ENCODE measurements at regions not wholly inside any gene's neighbourhood (a gene's known extent, or its start where the extent isn't known, plus 50 kb on each side); places are given as distances from the start of the nearest gene placed in this dataset.

- no peaks in the 10 kb centered on the region for H3K9me3 ChIP-seq (ENCODE audit: control insufficient read depth in 2 of 2, low read length in 2 of 2)
- H3K4me1 ChIP-seq (ENCODE audit: control insufficient read depth, insufficient read depth, low read length), result no peaks in the 10 kb centered on the region
- H3K36me3 ChIP-seq (ENCODE audit: control insufficient read depth in 2 of 2, insufficient read depth in 2 of 2, low read length in 2 of 2), result no peaks in the 10 kb centered on the region
- H3K27ac ChIP-seq (ENCODE audit: low read length), result no peak overlapping the region
- H3K9ac ChIP-seq (ENCODE audit: low read length in 2 of 2), result no peak overlapping the region
- no peaks in the 10 kb centered on the region for H3K27me3 ChIP-seq (ENCODE audit: control insufficient read depth in 1 of 2, insufficient read depth in 2 of 2, low read length in 2 of 2)
- no peak overlapping the region for H3K4me3 ChIP-seq (ENCODE audit: low read length in 2 of 2)
These were observed 373.6 kb upstream of the ZNF608 start for GRCh38 chr5:125120012-125120411.

GRCh38 chr5:125125031-125125823 lies 378.8 kb upstream of the ZNF608 start:
- no peaks in the 10 kb centered on the region for H3K27me3 ChIP-seq (ENCODE audit: control insufficient read depth in 1 of 2, insufficient read depth in 2 of 2, low read length in 2 of 2)
- no peaks in the 10 kb centered on the region for H3K4me1 ChIP-seq (ENCODE audit: control insufficient read depth, insufficient read depth, low read length)
- H3K27ac ChIP-seq (ENCODE audit: low read length), result no peak overlapping the region
- H3K4me3 ChIP-seq (ENCODE audit: low read length in 2 of 2), result no peak overlapping the region
- H3K36me3 ChIP-seq (ENCODE audit: control insufficient read depth in 2 of 2, insufficient read depth in 2 of 2, low read length in 2 of 2), result no peaks in the 10 kb centered on the region
- no peak overlapping the region for H3K9ac ChIP-seq (ENCODE audit: low read length in 2 of 2)
- no peaks in the 10 kb centered on the region for H3K9me3 ChIP-seq (ENCODE audit: control insufficient read depth in 2 of 2, low read length in 2 of 2)

GRCh38 chr5:125126050-125126449 lies 379.6 kb upstream of the ZNF608 start:
- Histone ChIP-seq H3K9me3 (ENCODE audit: control insufficient read depth in 2 of 2, low read length in 2 of 2) (no peaks in the 10 kb centered on the region), H3K4me3 (ENCODE audit: low read length in 2 of 2) (no peak overlapping the region), H3K36me3 (ENCODE audit: control insufficient read depth in 2 of 2, insufficient read depth in 2 of 2, low read length in 2 of 2) (no peaks in the 10 kb centered on the region), H3K9ac (ENCODE audit: low read length in 2 of 2) (no peak overlapping the region), H3K27ac (ENCODE audit: low read length) (no peak overlapping the region), H3K27me3 (ENCODE audit: control insufficient read depth in 1 of 2, insufficient read depth in 2 of 2, low read length in 2 of 2) (no peaks in the 10 kb centered on the region), H3K4me1 (ENCODE audit: control insufficient read depth, insufficient read depth, low read length) (no peaks in the 10 kb centered on the region)

GRCh38 chr5:125129151-125129806 lies 382.8 kb upstream of the ZNF608 start:
- Histone ChIP-seq H3K36me3 (ENCODE audit: control insufficient read depth in 2 of 2, insufficient read depth in 2 of 2, low read length in 2 of 2) (no peaks in the 10 kb centered on the region), H3K4me1 (ENCODE audit: control insufficient read depth, insufficient read depth, low read length) (no peaks in the 10 kb centered on the region), H3K9ac (ENCODE audit: low read length in 2 of 2) (no peak overlapping the region), H3K27ac (ENCODE audit: low read length) (no peak overlapping the region), H3K27me3 (ENCODE audit: control insufficient read depth in 1 of 2, insufficient read depth in 2 of 2, low read length in 2 of 2) (no peaks in the 10 kb centered on the region), H3K4me3 (ENCODE audit: low read length in 2 of 2) (no peak overlapping the region), H3K9me3 (ENCODE audit: control insufficient read depth in 2 of 2, low read length in 2 of 2) (no peaks in the 10 kb centered on the region)

- Histone ChIP-seq H3K27ac (ENCODE audit: low read length) (no peak overlapping the region), H3K36me3 (ENCODE audit: control insufficient read depth in 2 of 2, insufficient read depth in 2 of 2, low read length in 2 of 2) (no peaks in the 10 kb centered on the region), H3K9me3 (ENCODE audit: control insufficient read depth in 2 of 2, low read length in 2 of 2) (no peaks in the 10 kb centered on the region), H3K4me3 (ENCODE audit: low read length in 2 of 2) (no peak overlapping the region), H3K4me1 (ENCODE audit: control insufficient read depth, insufficient read depth, low read length) (no peaks in the 10 kb centered on the region), H3K9ac (ENCODE audit: low read length in 2 of 2) (no peak overlapping the region), H3K27me3 (ENCODE audit: control insufficient read depth in 1 of 2, insufficient read depth in 2 of 2, low read length in 2 of 2) (no peaks in the 10 kb centered on the region)
These were observed 384.2 kb upstream of the ZNF608 start for GRCh38 chr5:125130591-125130990.

GRCh38 chr5:125134216-125135081 lies 388.0 kb upstream of the ZNF608 start:
- Histone ChIP-seq H3K36me3 (ENCODE audit: control insufficient read depth in 2 of 2, insufficient read depth in 2 of 2, low read length in 2 of 2) (no peaks in the 10 kb centered on the region), H3K27me3 (ENCODE audit: control insufficient read depth in 1 of 2, insufficient read depth in 2 of 2, low read length in 2 of 2) (no peaks in the 10 kb centered on the region), H3K4me3 (ENCODE audit: low read length in 2 of 2) (no peak overlapping the region), H3K9ac (ENCODE audit: low read length in 2 of 2) (no peak overlapping the region), H3K9me3 (ENCODE audit: control insufficient read depth in 2 of 2, low read length in 2 of 2) (no peaks in the 10 kb centered on the region), H3K4me1 (ENCODE audit: control insufficient read depth, insufficient read depth, low read length) (no peaks in the 10 kb centered on the region), H3K27ac (ENCODE audit: low read length) (no peak overlapping the region)

GRCh38 chr5:125137535-125137934 lies 391.1 kb upstream of the ZNF608 start:
- no peak overlapping the region for H3K9ac ChIP-seq (ENCODE audit: low read length in 2 of 2)
- no peaks in the 10 kb centered on the region for H3K27me3 ChIP-seq (ENCODE audit: control insufficient read depth in 1 of 2, insufficient read depth in 2 of 2, low read length in 2 of 2)
- H3K27ac ChIP-seq (ENCODE audit: low read length), result no peak overlapping the region
- no peaks in the 10 kb centered on the region for H3K4me1 ChIP-seq (ENCODE audit: control insufficient read depth, insufficient read depth, low read length)
- H3K9me3 ChIP-seq (ENCODE audit: control insufficient read depth in 2 of 2, low read length in 2 of 2), result no peaks in the 10 kb centered on the region
- H3K36me3 ChIP-seq (ENCODE audit: control insufficient read depth in 2 of 2, insufficient read depth in 2 of 2, low read length in 2 of 2), result no peaks in the 10 kb centered on the region
- no peak overlapping the region for H3K4me3 ChIP-seq (ENCODE audit: low read length in 2 of 2)

GRCh38 chr5:125138266-125138665 lies 391.8 kb upstream of the ZNF608 start:
- Histone ChIP-seq H3K4me3 (ENCODE audit: low read length in 2 of 2) (no peak overlapping the region), H3K9me3 (ENCODE audit: control insufficient read depth in 2 of 2, low read length in 2 of 2) (no peaks in the 10 kb centered on the region), H3K27me3 (ENCODE audit: control insufficient read depth in 1 of 2, insufficient read depth in 2 of 2, low read length in 2 of 2) (no peaks in the 10 kb centered on the region), H3K4me1 (ENCODE audit: control insufficient read depth, insufficient read depth, low read length) (no peaks in the 10 kb centered on the region), H3K36me3 (ENCODE audit: control insufficient read depth in 2 of 2, insufficient read depth in 2 of 2, low read length in 2 of 2) (no peaks in the 10 kb centered on the region), H3K27ac (ENCODE audit: low read length) (no peak overlapping the region), H3K9ac (ENCODE audit: low read length in 2 of 2) (no peak overlapping the region)

- H3K36me3 ChIP-seq (ENCODE audit: control insufficient read depth in 2 of 2, insufficient read depth in 2 of 2, low read length in 2 of 2), result no peaks in the 10 kb centered on the region
- H3K9ac ChIP-seq (ENCODE audit: low read length in 2 of 2), result no peak overlapping the region
- H3K27ac ChIP-seq (ENCODE audit: low read length), result no peak overlapping the region
- H3K27me3 ChIP-seq (ENCODE audit: control insufficient read depth in 1 of 2, insufficient read depth in 2 of 2, low read length in 2 of 2), result no peaks in the 10 kb centered on the region
- H3K9me3 ChIP-seq (ENCODE audit: control insufficient read depth in 2 of 2, low read length in 2 of 2), result no peaks in the 10 kb centered on the region
- no peak overlapping the region for H3K4me3 ChIP-seq (ENCODE audit: low read length in 2 of 2)
- H3K4me1 ChIP-seq (ENCODE audit: control insufficient read depth, insufficient read depth, low read length), result no peaks in the 10 kb centered on the region
These were observed 393.2 kb upstream of the ZNF608 start for GRCh38 chr5:125139590-125139989.

GRCh38 chr5:125140220-125140619 lies 393.8 kb upstream of the ZNF608 start:
- Histone ChIP-seq H3K4me3 (ENCODE audit: low read length in 2 of 2) (no peak overlapping the region), H3K27ac (ENCODE audit: low read length) (no peak overlapping the region), H3K27me3 (ENCODE audit: control insufficient read depth in 1 of 2, insufficient read depth in 2 of 2, low read length in 2 of 2) (no peaks in the 10 kb centered on the region), H3K4me1 (ENCODE audit: control insufficient read depth, insufficient read depth, low read length) (no peaks in the 10 kb centered on the region), H3K36me3 (ENCODE audit: control insufficient read depth in 2 of 2, insufficient read depth in 2 of 2, low read length in 2 of 2) (no peaks in the 10 kb centered on the region), H3K9ac (ENCODE audit: low read length in 2 of 2) (no peak overlapping the region), H3K9me3 (ENCODE audit: control insufficient read depth in 2 of 2, low read length in 2 of 2) (no peaks in the 10 kb centered on the region)

All from stomach smooth muscle (tissue), 2 donors.